HS-27A (cell line): ENCODE measurements at regions not wholly inside any gene's neighbourhood (a gene's known extent, or its start where the extent isn't known, plus 50 kb on each side); places are given as distances from the start of the nearest gene placed in this dataset.
"Not testable (repeated sequence)": the region's sequence is repeated elsewhere in the genome, so short reads cannot be mapped to it uniquely, and the experiment has no call there.

Source experiments
- DNase-seq: peaks from one replicate; pipeline ENCODE4 v3.0.0-alpha.2; 2012; ENCODE audit warnings: low read depth, missing footprints

DNA sequence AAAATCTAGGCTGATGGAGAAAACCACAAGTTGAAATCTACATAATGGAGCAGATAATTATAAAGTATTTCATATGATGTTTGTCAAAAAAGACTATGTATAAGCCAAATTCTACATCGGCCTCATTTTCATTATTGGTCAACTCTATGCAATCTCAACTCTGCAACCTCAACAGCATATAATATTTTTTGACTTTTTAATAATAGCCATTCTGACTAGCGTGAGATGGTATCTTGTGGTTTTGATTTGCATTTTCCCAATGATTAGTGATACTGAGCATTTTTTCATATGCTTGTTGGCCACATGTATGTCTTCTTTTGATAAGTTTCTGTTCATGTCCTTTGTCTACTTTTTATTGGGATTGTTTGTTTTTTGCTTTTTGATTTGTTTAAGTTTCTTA lies 496.1 kb upstream of the SLC39A10 start:
- no peak for DNase-seq

DNA sequence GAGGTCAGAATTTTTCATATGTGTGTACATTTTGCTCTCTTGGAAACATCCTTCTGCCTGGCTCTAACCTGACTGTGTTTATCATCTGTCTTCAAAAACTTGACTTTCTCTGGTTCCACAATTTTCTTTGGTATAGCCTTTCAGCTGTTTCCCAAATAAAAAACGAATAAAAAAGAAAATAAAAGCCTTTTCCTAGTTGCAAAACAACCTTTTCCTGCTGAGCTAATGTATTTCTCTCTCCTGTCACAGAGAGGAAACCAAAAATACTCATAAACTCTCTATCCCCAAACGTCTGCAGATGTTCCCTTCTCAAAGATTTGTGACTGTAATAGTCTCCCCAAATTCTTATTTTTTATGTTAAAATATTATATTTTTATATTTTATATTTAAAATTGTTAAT lies 505.3 kb upstream of the SLC39A10 start:
- no peak for DNase-seq

DNA sequence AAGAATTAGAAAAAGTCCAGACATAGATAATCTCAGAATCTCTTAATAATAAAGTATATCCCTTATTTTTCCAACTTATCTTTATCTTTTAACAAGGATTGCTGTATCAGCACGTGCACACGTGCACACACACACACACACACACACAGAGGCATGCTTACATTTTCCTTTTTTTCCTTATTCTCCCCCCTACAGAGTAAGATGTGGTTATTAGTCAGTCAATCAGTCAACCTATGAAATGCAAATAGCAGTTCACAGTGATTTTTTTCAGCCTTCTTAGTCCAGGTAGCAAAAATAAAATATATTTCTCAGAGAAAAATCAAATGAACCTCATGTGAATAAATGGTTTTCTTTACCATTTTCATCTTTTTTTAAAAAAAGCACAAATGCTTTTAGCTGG lies 506.2 kb upstream of the SLC39A10 start:
- DNase-seq, result no peak

DNA sequence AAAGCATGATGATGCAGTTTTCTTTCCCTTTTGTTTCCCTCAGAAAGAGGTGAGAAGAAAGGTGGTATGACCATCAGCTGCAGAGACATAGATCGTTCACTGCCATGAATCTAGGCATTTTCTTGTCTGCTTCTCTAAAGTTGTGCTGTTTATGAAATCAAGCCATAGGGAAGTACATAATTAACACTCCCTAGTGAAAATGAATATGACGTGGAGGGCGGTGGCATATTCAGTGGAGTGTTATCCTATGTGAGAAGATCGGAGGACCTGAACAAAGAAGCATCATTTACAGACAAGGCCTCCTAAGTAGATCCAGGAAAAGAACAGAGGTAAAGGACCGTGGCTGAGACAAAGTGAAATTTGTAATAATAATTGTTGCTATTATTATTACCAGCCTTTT lies 509.0 kb upstream of the SLC39A10 start:
- no peak for DNase-seq

DNA sequence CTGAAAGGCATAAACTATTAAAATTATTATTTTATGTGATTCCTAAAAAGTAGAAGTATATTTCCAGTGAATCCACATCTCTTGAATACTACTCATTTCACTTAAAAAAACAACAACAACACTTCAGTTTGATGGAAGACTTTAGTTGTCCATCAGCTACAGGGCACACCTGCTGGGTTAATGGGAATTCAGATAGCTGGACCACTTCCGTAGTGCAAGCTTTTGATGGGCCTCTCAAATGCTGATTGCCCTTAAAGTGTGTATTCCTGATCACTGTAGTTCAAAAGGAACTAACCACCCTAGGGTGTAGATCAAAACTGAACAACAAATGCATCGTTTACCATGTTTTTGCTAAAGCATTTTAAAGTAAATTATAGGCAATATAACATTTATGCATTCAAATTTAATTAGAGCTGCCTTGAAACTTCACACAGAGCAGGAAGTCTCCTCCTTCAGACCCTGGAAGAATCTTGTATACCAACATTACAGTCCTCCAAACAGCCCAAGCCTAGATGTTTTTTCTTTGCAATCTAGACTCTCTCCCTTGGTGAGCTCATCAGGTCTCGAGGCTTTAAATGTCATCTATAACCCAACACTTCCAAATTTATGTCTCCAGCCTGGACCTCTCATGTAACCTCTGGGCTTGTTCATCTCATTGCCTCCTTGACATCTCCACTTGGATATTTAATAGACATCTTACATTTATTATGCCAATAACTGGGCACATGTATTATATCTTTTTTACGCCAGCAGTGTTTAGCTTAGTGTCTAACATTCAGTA lies 510.1 kb upstream of the SLC39A10 start:
- no peak for DNase-seq

DNA sequence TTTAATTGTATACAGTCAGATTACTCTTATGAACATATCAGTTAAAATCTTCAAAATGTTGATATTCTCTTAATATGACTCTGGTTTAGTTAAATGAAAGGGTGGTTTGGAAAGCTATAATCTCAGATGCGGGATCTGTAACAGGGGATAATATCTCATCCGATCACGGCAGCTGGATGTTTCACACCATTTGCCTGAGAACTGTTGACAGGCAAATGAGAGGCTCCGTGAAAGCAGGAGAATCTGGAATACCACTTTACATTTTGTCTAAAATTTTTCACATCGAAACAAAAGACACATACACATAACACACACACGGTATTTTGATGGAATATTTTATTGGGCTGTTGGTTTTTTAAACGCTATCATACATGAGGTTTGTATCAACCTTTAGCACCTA lies 518.6 kb upstream of the SLC39A10 start:
- DNase-seq, result no peak

DNA sequence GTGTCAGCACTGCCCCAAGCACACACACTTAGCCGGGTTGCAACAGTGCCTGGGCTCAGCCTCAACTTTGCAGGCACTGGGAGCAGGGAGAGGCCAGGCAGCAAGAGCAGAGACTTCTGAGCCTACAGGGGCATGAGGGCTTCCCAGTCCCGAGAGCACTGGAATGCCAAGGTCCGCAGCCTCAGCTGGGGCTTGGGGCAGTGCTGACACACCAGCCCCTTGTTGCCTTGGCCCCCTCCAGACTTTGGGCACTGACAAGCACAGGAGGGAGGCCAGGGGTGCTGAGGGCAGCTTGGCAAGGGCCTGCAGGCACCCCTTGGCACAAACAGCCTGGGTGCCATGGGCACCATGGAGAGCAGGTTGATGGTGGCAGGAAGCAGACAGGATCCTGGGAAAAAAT lies 531.1 kb upstream of the SLC39A10 start:
- not testable (repeated sequence) for DNase-seq

DNA sequence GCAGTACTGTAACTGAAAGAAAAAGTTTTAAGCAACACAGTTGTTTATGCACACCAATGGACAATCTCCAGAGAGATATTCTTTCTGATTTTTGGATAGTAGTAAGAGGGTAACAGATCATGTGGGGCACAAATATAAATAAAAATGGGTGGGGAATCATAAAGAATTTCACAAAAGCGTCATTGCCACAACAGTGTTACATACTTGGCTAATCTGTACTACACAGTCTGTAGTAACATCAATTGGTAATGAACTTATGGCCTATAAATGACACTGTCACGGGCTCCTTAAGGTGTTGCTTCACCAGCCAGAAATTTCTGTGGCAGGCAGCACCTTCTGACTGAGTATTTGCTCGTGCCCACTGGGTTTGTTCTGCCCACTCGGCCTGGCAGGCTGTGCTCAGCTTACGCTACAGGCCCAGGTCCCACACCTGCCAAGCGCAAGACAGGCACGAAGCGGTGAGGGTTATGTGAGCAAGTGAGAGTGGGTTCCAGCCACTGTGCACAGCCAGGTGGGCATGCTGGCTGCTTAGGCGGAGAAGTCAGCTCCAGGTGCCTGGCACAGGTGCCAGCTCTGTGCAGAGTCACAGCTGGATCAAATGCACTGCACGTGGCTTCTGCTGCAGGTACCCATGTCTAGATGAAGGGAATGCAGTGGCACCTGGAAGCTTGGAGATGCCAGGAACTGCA lies 532.5 kb upstream of the SLC39A10 start:
- no peak for DNase-seq

DNA sequence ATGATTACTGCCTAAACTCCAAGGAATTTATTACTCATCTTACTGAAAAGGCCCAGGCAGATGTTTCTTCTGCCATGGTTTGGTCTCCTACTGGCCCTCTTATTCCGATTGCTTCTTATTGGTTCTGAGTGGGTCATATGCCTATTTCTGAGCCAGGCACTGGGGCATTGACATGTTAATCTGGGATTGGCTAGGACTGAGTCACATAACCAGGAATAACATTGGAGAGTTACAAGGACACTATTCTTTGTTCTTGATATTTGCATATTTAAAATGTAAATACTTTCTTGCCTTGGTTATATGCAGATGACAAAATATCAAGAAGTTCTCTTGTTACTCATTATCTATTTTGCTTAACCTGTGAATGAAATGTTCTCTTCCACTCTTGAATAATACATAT lies 534.4 kb upstream of the SLC39A10 start:
- no peak for DNase-seq

DNA sequence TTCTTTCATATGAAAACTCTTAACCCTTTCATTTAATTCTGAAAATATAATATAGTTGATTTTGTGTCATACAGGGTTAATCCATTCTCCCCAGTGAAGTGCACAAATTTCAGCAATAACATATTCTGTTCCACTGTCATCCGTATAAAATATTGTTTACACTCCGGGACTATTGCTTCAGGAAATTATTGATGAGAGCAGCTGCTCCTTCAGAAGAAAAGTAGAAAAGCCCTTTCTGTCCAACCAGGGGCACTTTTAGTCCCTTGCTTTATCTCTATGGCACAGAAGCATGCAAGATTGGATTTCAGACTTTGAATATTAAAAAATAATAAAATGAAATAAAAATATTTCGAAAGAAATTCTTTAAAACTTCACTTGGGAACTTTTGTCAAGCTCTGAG lies 535.7 kb upstream of the SLC39A10 start:
- no peak for DNase-seq

DNA sequence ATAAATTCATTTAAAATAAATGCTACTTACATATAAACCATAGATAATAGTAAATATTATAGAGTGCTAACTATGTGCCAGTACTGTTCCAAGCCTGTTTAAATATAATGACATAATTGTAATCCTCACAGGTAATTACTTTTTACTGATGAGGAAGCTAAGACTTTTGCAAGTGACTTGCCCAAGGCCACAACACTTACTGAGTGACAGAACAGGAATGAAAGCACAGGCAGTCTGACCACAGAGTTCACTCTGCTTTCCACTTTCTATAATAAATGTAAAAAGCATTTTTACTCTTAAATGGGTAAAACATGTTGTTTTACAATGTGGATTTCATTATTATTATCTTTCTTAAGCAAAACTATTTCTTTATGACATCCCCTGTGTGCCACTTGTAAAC lies 537.8 kb upstream of the SLC39A10 start:
- DNase-seq, result no peak

DNA sequence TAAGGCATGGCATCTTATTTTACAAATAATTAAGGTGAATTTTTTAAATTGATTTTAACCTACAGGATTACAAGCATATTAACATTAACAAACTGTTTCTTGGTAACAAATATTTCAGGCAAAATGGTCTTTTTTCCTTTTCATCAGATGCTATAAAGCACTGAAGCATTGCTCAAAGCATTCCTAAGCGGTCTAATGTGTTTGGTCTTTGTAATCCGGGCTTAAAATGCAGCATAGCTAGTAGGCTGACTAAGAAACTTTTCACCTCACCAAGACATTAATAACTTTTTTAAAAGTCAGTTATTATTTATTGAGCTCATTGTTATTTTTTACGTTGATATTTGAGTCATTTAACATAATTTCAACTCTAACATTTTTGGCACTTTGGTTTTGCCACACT lies 538.8 kb upstream of the SLC39A10 start:
- DNase-seq, result no peak

DNA sequence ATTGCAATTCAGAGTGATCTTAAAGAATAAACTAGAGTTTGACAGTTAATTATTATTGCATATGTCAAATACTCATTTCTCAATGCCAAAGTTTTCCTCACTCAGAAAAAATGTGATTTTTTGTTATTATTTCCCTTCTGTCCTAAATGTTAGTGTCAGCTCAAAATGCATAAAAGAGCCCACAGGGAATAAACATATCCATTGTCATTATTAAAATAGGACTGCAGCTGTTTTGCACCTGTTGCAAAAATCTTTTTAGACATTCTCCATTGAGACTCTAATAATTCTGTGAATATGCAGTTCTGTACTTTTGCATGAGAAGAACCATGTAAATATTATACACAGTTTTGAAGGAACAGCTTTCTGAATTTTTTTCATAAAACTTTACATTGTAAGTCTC lies 540.0 kb upstream of the SLC39A10 start:
- DNase-seq, result no peak

DNA sequence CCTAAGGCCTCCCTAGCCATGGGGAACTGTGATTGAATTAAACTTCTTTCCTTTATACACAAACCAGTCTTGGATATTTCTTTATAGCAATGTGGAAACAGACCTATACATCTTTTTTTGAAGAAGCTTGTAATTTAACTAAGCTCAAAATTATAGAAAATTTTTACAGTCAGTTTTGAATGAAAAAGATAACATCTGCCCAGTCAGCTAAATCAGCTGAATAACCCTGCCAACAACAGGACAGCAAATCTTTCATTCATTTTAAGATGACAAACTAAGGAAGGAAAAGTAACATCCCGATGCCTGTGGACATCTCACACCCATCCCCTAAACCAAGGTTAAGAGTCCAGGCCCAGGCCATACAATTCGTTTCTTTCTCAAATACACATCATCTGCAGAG lies 541.3 kb upstream of the SLC39A10 start:
- DNase-seq, result no peak

DNA sequence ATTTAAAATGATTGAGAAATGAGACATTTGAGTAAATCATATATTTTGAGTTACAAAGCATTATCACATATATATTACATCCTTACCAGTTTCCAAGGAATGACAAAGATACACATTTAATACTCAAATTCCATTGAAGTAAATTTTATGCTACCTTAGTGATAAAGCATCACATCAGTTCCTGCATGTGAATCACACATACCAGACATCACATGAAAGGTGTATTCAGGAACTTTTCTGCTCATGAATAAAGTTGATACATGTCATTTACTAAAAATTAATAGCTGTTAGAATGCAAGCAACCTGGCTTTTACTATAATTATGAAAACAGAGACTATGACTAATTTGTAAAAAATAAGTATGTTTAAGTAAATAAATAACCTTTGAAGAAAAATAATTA lies 548.8 kb upstream of the SLC39A10 start:
- DNase-seq, result no peak

DNA sequence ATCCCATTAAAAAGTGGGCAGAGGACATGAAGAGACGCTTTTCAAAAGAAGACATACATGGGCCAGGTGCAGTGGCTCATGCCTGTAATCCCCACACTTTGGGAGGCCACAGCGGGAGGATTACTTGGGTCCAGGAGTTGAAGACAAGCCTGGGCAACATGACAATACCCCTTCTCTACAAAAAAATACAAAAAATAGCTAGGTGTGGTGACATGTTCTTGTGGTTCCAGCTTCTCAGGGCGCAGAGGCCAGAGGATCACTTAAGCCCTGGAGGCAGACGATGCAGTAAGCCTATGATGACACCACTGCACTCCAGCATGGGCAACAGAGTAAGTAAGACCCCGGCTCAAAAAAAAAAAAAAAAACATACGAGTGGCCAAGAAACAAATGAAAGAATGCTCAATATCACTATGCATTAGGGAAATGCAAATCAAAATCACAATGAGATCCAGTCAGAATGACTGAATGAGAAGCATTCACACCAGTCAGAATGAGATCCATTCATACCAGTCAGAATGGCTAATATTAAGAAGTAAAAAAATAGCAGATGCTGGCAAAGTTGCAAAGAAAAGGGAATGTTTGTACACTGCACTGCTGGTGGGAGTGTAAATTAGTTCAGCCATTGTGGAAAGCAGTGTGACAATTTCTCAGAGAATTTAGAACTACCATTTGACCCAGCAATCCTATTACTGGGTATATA lies 550.2 kb upstream of the SLC39A10 start:
- no peak for DNase-seq

DNA sequence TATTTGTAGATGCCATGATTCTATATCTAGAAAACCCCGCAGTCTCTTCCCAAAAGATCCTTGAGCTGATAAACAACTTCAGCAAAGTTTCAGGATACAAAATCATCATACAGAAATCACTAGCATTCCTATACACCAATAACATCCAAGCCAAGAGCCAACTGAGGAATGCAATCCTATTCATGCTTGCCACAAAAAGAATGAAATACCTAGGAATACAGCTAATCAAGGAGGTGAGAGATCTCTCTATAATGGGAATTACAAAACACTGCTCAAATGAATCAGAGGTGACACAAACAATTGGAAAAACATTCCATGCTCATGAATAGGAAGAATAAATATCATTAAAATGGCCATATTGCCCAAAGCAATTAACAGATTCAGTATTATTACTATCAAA lies 551.4 kb upstream of the SLC39A10 start:
- no peak for DNase-seq

DNA sequence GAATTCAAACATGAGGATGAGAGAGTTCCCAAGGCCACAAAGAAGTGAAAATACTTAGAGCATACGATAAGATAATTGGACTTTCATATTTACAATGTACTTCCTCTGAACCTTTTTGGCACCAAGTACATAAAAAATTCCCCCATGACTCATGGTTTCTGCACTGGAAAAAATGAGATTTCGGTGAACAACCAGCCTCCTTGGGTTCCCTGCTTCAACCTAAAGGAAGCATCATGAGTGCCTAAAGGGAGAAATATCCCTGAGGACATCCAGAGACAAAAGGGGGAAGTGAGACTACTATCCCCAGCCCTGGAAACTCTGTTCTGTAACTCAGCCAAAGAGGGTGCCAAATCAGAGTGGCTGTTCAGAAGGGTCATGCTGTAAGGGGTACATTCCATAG lies 562.7 kb upstream of the SLC39A10 start:
- DNase-seq, result no peak

DNA sequence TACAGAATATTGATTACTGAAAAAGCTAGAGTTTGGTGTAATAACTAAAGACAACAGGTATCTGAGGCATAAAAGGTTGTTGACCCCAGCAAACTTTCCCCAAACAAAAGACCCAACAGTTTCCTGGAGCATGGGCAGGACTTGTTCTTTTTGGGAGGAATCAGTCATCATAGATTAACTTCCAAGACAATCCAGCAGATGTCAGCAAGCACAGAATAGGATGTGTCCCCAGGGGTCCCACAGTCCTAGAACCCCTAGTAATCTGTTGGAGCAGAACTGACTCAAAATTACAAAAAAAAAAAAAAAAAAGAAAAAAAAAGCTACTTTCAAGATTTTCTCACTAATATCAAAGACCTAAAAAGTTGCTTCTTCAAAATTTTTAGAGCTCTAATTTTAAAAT lies 564.7 kb upstream of the SLC39A10 start:
- DNase-seq, result no peak

DNA sequence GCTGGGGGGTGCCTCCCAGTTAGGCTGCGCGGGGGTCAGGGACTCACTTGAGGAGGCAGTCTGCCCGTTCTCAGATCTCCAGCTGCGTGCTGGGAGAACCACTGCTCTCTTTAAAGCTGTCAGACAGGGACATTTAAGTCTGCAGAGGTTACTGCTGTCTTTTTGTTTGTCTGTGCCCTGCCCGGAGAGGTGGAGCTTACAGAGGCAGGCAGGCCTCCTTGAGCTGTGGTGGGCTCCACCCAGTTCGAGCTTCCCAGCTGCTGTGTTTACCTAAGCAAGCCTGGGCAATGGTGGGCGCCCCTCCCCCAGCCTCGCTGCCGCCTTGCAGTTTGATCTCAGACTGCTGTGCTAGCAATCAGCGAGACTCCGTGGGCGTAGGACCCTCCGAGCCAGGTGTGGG lies 584.2 kb upstream of the SLC39A10 start:
- DNase-seq, result not testable (repeated sequence)

DNA sequence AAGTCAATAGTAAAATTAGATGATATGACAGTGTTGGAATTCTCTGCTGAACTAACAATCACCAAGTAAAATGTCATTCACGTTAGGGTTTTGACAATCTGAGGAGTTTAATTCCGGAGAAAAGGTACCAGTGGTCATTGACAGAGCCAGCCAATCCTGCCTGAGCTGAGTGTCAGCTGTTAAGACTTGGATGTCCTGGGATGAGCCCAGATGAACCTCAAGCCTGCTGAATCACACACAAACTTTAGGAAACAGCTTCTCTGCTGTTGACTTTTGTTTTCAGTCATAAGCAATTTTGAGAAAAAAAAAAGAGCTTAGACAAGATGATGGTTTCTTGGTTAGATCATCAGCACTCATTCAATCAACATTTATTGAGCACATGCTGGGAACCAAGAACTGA lies 600.0 kb upstream of the SLC39A10 start:
- DNase-seq, result no peak

DNA sequence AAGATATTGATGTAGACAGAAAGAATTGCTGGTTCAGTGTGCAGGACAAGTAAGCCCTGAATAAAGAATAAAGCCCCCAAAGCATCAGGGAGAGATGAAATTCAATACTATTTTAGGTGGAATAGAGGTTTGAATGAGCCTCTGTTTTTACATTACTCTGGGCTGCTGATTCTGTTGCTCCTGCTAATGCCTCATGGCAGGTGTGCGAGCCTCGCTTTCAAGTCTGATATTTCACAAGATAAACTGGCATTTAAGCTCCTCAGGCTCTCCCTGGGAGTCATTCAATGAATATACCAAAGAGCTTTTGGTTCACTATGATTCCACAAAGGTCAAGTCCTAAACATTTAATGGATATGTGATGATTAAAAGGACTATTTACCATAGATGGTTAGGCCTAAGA lies 601.0 kb upstream of the SLC39A10 start:
- no peak for DNase-seq

DNA sequence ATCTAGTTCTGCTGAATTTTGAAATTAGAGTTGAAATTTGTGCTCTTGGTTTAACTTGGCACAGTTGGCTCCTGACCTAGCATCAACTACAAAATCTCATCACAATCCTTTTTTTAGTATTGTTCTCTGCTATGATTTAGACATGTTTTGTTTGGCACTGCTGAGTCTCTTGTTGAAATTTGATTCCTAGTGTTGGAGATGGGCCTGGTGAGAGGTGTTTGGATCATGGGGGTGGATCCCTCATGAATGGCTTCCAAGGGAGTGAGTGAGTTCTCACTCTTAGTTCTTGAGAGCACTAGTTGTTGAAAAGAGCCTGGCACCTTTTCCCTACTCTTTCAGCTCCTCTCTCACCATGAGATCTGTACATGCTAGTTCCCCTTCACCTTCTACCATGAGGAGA lies 605.6 kb upstream of the SLC39A10 start:
- DNase-seq, result no peak
